ENCODE measurements at regions not wholly inside any gene's neighbourhood (a gene's known extent, or its start where the extent isn't known, plus 50 kb on each side); places are given as distances from the start of the nearest gene placed in this dataset.

DNA sequence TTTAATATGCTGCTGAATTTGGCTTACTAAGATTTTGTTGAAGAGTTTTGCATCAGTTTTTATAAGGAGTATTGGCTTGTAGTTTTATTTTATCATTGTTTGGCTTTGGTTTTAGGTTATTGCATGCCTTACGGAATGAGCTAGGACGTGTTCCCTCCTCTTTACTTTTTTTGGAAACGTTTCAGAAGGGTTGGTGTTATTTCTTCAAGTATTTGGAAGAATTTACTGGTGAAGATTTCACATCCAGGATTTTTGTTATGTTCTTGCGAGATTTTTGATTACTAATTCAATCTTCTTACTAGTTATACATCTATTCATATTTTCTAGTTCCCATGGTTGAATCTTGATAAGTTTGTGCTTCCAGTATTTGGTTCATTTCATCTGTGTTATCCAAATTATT, 823.2 kb downstream of the SLC6A15 start:
- no peaks in the 10 kb centered on the region for H3K36me3 ChIP-seq
- DNase-seq (no peak), ATAC-seq (ENCODE audit: low FRiP score in 2 of 2) (no peak)
- no peak for TF ChIP-seq POLR2AphosphoS5 (IDR thresholded peaks at IDR 0.05)
- no peak for TF ChIP-seq POLR2A (IDR thresholded peaks at IDR 0.05)
- TF ChIP-seq, protein P1, sequence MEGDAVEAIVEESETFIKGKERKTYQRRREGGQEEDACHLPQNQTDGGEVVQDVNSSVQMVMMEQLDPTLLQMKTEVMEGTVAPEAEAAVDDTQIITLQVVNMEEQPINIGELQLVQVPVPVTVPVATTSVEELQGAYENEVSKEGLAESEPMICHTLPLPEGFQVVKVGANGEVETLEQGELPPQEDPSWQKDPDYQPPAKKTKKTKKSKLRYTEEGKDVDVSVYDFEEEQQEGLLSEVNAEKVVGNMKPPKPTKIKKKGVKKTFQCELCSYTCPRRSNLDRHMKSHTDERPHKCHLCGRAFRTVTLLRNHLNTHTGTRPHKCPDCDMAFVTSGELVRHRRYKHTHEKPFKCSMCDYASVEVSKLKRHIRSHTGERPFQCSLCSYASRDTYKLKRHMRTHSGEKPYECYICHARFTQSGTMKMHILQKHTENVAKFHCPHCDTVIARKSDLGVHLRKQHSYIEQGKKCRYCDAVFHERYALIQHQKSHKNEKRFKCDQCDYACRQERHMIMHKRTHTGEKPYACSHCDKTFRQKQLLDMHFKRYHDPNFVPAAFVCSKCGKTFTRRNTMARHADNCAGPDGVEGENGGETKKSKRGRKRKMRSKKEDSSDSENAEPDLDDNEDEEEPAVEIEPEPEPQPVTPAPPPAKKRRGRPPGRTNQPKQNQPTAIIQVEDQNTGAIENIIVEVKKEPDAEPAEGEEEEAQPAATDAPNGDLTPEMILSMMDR (IDR thresholded peaks at IDR 0.05): no peak
- TF ChIP-seq EP300 (IDR thresholded peaks at IDR 0.05): no peak
- H3K27me3 ChIP-seq: no peaks in the 10 kb centered on the region
- 69 to 70% methylated on average over 4 of the region's 4 CpGs for WGBS, 2 donors
- H3K27ac ChIP-seq: no peak overlapping the region
- H3K4me1 ChIP-seq: no peaks in the 10 kb centered on the region
- no peak overlapping the region for H3K4me3 ChIP-seq
- H3K9me3 ChIP-seq: peaks cover 0 to 4% (median 0%) of the 10 kb centered on the region in 4 donors

DNA sequence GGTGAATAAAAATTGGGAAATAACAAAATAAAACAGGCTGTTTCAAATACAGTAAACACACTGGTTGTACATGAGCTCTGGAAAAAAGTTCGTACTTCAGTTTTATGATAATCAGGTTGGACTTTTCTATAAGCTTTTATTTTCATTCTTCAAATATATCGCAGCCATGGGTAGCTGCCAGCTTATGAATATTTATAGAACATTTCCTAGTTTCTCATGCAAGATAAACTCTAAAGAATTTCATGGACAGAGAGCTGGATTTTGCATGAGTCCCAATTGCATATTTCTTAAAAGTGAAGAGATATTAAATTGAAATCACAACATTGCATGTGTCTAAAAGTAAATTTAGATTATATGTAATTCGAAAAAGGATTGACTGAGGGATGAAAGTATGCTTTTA, 827.6 kb downstream of the SLC6A15 start:
- no peak for ATAC-seq (ENCODE audit: low FRiP score in 2 of 2)
- WGBS, 2 donors: 65 to 74% methylated on average over 3 of the region's 3 CpGs
- Histone ChIP-seq H3K36me3 (no peaks in the 10 kb centered on the region), H3K9me3 (no peaks in the 10 kb centered on the region), H3K4me1 (no peaks in the 10 kb centered on the region), H3K27me3 (no peaks in the 10 kb centered on the region), H3K4me3 (no peak overlapping the region), H3K27ac (no peak overlapping the region)
- TF ChIP-seq POLR2A (IDR thresholded peaks at IDR 0.05) (no peak), POLR2AphosphoS5 (IDR thresholded peaks at IDR 0.05) (no peak), EP300 (IDR thresholded peaks at IDR 0.05) (no peak)
- TF ChIP-seq, protein P1 (IDR thresholded peaks at IDR 0.05): no peak
- no peak for DNase-seq

DNA sequence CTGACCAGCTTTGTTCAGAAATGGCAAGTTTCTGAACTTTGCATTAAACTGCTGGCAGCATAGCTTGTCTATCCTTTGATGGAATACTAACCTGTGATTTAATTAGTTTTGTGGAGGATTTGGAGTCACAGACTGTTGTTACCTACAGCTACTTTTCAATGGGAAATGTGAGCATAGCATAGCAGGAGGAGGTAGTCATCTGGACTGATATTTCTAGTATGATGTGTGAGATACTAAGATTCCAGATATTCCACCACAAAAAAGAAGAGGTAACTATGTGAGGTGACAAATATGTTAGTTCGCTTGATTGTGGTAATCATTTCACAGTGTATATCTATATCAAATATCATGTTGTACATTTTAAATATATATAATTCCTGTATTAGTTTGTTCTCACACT, 833.0 kb downstream of the SLC6A15 start:
- ATAC-seq (ENCODE audit: low FRiP score in 2 of 2) (no peak), DNase-seq (no peak)
- no peaks in the 10 kb centered on the region for H3K4me1 ChIP-seq
- H3K27ac ChIP-seq: no peak overlapping the region
- no peak for TF ChIP-seq POLR2A (IDR thresholded peaks at IDR 0.05)
- TF ChIP-seq POLR2AphosphoS5 (IDR thresholded peaks at IDR 0.05): no peak
- no peak for TF ChIP-seq EP300 (IDR thresholded peaks at IDR 0.05)
- TF ChIP-seq, protein P1 (IDR thresholded peaks at IDR 0.05): no peak
- WGBS, 2 donors: 83 to 92% methylated on average over 1 of the region's 1 CpG
- no peaks in the 10 kb centered on the region for H3K36me3 ChIP-seq
- H3K27me3 ChIP-seq: no peaks in the 10 kb centered on the region
- H3K4me3 ChIP-seq: no peak overlapping the region
- no peaks in the 10 kb centered on the region for H3K9me3 ChIP-seq

DNA sequence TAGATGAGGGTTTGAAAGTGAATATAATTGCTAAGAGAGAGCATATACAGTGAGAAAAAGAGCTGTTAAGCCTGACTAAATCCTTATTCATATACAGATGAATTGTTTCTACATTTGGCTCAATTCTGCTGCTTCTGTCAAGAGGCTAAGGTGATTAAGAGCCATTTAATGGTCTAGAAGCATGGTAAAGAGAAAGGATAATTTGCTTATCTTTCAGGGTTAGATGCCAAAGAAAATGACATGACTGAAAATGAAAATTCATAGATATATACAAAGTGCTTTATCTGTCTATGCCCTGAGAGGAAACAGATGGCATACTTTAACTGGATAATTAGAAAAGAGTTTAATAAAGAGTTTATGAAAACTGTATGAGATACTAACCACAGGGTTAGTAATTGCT, 834.9 kb downstream of the SLC6A15 start:
- no peaks in the 10 kb centered on the region for H3K27me3 ChIP-seq
- no peaks in the 10 kb centered on the region for H3K9me3 ChIP-seq
- no peak overlapping the region for H3K27ac ChIP-seq
- no peaks in the 10 kb centered on the region for H3K36me3 ChIP-seq
- no peaks in the 10 kb centered on the region for H3K4me1 ChIP-seq
- TF ChIP-seq POLR2AphosphoS5 (IDR thresholded peaks at IDR 0.05) (no peak), EP300 (IDR thresholded peaks at IDR 0.05) (no peak), POLR2A (IDR thresholded peaks at IDR 0.05) (no peak)
- TF ChIP-seq, protein P1 (IDR thresholded peaks at IDR 0.05): no peak
- H3K4me3 ChIP-seq: no peak overlapping the region
- no peak for DNase-seq
- ATAC-seq (ENCODE audit: low FRiP score in 2 of 2): no peak

- ATAC-seq (ENCODE audit: low FRiP score in 2 of 2) (no peak), DNase-seq (no peak)
- TF ChIP-seq EP300 (IDR thresholded peaks at IDR 0.05): no peak
- TF ChIP-seq POLR2A (IDR thresholded peaks at IDR 0.05): no peak
- no peak for TF ChIP-seq POLR2AphosphoS5 (IDR thresholded peaks at IDR 0.05)
- TF ChIP-seq, protein P1 (IDR thresholded peaks at IDR 0.05): no peak
- Histone ChIP-seq H3K4me3 (no peak overlapping the region), H3K9me3 (no peaks in the 10 kb centered on the region), H3K4me1 (no peaks in the 10 kb centered on the region), H3K27ac (no peak overlapping the region), H3K36me3 (no peaks in the 10 kb centered on the region), H3K27me3 (no peaks in the 10 kb centered on the region)
- 44 to 45% methylated on average over 1 of the region's 1 CpG for WGBS, 2 donors
Observed at GRCh38 chr12:84075991-84076390, 836.6 kb downstream of the SLC6A15 start.

All from upper lobe of left lung (tissue), 6 donors.